ENCODE measurements at regions not wholly inside any gene's neighbourhood (a gene's known extent, or its start where the extent isn't known, plus 50 kb on each side); places are given as distances from the start of the nearest gene placed in this dataset.

DNA sequence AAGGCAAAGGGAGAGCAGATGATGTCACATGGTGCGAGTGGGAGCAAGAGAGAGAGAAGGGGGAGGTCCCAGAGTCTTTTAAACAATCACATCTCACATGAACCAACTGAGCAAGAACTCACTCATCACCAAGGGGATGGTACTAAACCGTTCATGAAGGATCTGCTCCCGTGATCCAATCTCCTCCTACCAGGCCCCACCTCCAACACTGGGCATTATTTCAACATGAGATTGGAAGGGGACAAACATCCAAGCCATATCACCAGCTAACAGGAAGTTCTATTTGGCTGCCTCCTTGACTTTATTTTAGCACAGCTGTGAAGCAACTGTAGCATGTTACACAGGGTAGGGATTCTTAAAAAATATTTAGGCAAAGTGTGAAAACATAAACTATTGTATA is 102.5 kb downstream of the DDIT4L start:
- intact Hi-C loops (cut with micrococcal nuclease) = no loop called here
- ATAC-seq = peak; percentile 89
- no peak for DNase-seq

DNA sequence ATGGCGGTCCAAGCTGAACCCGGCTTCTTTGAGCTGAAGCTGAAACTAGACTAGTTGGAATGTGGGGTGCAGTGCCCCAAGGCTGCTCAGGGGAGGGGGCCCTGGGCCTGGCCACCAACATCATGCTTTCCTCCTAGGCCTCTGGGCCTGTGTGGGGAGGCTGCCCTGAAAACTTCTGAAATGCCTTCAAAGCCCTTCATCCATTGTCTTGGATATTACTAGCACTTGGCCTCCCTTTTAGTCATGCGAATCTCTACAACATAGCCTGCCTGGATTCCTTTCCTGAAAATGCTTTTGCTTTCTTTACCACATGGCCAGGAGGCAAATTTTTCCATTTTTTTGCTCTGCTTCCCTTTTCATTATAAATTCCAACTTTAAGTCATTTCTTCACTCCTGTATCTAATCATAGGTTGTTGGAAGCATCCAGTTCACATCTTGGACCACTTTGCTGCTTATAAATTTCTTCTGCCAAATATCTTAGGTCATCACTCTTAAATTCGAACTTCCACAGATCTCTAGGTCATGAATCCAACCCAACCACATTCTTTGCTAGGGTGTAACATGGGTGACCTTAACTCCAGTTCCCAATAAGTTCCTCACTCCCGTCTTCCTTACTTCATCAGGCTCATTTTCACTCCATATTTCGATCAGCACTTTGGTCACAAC is 103.4 kb downstream of the DDIT4L start:
- peak; percentile 56 for ATAC-seq
- no peak for DNase-seq
- intact Hi-C loops (cut with micrococcal nuclease) = no loop called here

DNA sequence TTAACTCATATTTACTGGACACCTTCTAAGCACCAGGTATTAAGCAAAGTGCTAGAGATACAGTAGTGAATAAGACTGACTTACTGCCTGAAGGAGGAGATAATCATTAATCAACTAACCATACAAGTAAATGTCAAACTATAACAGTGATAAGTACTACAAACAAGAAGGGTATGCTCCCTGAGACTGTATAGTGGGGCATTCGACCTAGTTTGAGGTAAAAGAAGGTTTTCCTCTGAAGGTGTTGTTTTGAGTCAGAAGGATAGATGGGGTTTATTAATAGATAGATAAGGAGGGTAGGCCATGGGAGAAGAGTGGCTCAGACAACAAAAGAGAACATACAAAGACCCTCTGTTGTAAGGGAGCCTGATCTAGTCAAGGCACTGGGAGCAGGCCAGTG is 105.4 kb downstream of the DDIT4L start:
- intact Hi-C loops (cut with micrococcal nuclease) = no loop called here
- ATAC-seq = no peak
- DNase-seq = no peak

DNA sequence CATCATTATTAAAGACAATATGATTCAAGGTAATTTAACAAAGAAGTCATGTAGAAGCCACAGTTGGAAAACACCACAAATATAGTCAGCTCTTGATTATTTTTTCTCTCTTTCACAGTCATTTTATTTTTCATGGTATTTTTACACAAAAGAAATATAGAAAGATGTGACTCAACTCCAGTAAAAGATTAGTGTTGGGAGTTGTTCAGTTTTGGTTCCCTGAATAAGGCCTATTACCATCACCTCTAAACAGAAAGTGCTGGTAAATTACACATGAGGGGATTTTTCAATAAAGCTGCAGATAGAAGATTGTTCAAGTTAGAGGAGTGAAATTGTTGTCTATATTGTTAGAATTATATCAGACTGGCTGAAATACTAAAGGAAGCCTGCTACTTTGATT is 107.0 kb downstream of the DDIT4L start:
- no peak for DNase-seq
- ATAC-seq = no peak
- intact Hi-C loops (cut with micrococcal nuclease) = no loop called here

DNA sequence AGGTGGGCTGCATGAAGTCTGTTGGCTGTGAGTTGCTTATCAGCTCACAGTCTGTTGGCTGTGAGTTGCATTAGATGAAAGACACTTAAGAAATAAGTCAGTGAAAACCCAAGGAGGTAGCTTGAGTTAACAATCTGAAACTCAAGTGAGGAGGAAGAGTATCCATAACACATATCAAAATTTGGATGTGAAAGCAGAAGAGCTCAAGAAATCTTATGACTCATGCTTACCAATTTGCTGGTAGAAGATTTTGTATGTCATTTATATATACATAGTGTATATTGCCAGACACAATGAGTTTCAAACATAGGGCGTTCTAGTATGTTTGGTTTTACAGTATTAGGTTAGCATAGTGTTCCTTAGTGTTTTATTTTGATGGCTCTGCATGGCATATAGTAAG is 107.4 kb downstream of the DDIT4L start:
- intact Hi-C loops (cut with micrococcal nuclease) = no loop called here
- ATAC-seq (no peak), DNase-seq (no peak)

DNA sequence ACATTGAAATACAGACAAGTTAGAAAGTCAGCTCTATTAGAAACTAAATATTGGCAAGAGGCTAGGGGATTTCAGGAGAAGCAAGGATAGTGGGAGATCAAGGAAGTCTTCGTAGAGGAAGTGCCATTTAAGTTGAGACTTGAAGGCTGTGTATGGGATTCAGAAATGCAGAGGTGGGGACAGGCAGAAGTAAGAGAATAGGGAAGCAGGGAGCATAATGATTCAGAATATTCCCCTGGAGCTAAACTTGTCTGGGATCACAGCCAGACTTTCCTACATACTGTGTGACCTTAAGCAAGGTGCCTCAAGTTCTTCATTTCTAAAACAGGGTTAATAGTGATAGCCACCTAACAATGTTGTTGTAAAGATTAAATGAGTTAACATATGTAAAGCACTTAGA is 108.8 kb downstream of the DDIT4L start:
- DNase-seq (no peak), ATAC-seq (no peak)
- intact Hi-C loops (cut with micrococcal nuclease) = no loop called here

DNA sequence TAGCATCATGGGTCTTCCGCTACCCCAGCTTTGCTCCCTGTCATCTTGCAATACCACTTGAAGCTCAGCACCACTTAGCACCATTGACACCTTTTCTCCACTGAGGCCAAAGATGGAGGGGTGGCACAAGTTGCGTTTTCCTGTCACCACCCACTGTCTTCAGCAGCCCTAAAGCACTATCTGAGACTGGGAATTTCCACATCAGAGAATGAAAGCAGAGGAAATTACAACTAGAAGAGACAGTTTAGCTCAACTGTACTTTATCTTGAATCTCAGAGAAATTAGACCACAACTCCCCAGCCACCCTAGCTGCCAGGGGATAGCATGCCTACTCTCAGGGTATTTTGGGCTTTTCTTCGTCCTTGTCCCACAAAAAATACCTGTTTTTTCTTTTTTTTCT is 111.0 kb downstream of the DDIT4L start:
- ATAC-seq (no peak), DNase-seq (no peak)
- intact Hi-C loops (cut with micrococcal nuclease) = no loop called here

DNA sequence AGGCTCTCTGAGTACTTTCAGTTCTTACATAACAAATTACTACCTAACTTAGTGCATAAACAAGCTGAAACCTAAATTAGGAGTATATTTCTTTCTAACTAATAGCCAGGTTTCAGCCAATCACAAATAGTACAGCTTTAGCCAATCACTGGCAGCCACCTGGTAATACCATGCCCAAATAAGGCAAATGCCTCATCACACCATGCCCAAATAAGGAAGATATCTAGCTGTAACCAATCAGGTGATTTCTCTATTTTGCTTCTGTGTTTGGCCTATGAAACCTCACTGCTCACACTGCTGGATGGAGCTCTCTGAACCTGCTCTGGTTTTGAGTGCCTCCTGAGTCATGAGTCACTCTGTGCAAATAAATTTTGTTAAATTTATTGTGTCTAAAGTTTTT is 113.5 kb downstream of the DDIT4L start:
- DNase-seq (no peak), ATAC-seq (no peak)
- intact Hi-C loops (cut with micrococcal nuclease) = no loop called here

DNA sequence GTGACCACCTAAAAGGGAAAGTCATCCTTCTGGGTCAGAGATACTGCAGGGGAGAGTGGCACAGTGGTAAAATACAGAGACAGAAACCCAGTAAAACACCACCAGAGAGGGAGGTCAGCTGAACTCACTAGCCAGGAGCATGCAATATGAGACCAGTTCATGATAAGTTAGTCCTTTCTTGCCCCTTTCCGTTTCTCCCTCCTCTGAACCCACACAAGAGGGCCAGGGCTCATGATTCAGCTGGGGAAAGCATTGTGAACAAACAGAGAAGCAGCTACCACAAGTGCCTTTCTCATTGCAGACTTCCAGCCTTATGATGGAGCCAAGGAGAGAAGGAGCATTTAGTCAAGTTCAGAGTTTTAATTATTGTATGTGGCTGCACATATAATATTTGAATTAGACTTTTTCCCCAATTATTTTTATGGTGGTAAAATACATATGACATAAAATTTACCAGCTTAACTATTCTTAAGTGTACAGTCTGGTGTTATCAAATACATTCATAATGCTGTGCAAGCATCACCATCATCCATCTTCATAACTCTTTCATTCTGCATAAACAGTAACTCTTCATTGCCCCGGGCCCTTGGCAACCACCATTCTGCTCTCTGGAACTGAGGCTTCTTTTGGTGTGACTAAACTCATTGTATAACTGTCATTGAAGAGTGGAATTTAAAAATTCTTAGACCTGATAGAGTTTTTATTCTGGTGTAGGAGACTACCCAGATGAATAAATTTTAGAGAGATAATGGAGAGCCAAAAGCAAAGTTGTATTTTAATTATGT is 114.6 kb downstream of the DDIT4L start:
- intact Hi-C loops (cut with micrococcal nuclease) = no loop called here
- ATAC-seq = no peak

DNA sequence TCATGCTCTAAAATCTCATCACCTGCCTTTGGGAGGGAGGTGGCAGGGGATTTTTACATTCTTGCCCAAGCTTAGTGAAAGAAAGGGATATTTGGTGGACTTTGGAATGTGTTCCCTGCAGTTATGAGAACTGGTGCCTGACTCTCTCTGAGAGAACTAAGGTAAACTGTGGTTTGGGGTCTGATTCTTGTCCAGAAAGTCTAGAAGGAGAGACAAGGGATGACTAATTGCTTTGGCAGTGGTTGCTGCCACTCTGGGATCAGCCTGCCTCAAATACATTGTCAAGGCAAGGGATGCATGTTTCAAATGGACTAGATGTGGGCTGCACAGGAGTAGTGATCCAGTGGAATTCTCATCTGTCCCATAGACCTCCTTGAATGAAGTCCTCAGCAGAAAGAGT is 115.2 kb downstream of the DDIT4L start:
- ATAC-seq (no peak), DNase-seq (no peak)
- intact Hi-C loops (cut with micrococcal nuclease) = no loop called here

More for the DNA sequence above, 114.6 kb downstream of the DDIT4L start:
- no peak for DNase-seq

DNA sequence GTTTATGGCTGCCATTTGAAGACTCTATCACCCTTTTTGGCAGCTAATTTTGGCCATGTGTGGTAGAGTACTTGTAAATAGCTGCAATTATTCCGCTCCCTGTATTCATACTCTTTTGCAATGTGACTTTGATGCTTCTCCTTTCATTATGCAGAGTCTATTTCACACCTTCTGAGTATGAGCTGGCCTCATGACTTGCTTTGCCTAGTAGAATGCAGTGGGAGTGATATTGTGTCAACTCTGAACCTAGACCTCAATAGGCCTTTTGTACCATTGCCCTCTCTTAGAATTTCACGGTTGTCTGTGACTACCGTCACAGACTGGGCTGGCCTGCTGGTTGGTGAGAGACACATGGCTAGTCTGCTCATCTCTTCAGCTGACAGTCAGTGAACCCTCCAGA is 118.8 kb downstream of the DDIT4L start:
- intact Hi-C loops (cut with micrococcal nuclease) = no loop called here
- ATAC-seq (no peak), DNase-seq (no peak)

DNA sequence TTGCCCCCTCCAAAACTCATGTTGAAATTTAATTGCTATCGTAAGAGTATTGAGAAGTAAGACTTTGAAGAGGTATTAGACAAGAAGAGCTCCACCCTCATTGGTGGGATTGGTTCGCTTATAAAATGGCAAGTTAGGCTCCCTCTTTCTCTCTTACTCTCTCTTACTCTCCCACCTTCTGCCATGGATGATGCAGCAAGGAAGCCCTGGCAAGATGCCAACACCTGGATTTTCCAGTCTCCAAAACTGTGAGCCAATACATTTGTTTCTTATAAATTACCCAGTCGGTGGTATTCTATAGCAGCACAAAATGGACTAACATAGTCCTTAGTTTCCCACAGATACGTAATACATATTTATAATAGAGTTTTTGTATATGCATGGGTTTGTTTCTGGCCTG is 119.4 kb downstream of the DDIT4L start:
- intact Hi-C loops (cut with micrococcal nuclease) = no loop called here
- no peak for ATAC-seq

DNA sequence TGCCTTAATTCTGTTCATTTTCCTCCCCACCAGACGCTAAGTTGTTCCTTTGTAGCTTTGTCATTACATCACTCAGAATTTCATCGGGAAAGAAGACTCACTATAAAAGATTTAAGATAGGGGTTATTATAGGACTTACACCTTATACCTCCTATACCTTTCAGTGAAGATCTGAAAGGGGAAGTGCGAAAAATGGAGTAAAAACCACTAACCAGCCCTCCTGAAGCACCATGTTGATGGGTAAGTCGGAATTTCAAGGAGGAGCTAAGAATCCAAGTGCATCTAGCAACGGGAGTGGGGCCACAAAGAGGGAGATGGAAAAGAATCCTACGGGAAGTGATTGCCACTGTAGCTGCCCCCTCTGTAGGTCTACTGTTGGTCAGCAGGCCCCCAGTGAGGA is 119.1 kb upstream of the H2AZ1 start:
- intact Hi-C loops (cut with micrococcal nuclease) = no loop called here
- ATAC-seq (no peak), DNase-seq (no peak)

More for the DNA sequence above, 119.4 kb downstream of the DDIT4L start:
- no peak for DNase-seq

DNA sequence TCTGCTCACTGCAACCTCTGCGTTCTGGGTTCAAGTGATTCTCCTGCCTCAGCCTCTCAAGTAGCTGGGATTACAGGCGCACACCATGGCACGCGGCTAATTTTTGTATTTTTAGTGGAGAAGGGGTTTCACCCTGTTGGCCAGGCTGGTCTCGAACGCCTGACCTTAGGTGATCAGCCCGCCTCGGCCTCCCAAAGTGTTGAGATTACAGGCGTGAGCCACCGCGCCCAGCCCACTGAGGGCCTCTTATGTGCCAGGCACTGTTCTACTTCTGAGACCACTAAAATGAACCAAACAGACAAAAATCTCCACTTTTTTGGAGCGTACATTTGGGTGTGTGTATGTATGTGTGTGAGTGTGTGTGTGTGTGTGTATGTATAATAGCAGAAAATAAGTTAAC is 117.2 kb upstream of the H2AZ1 start:
- DNase-seq = no peak
- no peak for ATAC-seq
- intact Hi-C loops (cut with micrococcal nuclease) = no loop called here

DNA sequence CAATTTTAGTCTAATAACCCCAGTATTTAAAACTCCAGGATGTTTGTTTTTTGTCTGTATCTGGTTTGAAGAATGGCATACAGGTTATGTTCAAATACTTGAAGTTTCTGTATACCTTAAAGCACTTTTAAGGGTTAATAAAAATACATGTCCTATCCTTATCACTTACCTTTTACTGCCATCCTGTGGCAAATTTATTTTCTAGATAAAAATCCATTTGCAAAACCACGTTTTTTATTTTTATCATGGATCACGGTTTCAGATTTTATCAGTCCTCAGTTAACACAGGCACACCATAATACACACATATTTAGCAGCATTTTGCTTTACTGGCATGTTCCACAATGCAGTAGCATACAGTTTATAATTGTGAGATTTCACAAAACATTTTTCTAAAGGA is 113.3 kb upstream of the H2AZ1 start:
- DNase-seq = no peak
- intact Hi-C loops (cut with micrococcal nuclease) = no loop called here
- no peak for ATAC-seq

DNA sequence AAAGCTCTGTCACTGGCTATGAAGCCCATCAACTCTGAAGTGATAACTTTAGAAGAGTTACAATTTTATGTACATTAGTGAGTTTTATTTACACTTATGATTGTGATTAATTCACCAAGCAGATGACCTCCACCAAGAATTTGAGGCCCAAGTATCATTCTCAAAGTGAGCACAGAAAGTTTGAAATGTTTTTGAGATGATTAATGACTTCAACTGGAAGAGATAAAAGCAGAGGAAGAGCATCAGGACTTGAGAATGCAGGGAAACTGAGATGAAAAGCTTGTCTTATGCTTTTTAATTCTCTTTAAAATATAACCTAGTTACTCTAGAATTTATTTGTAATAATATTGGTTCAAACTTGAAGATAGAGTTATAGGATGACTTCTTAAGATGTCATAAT is 112.8 kb upstream of the H2AZ1 start:
- intact Hi-C loops (cut with micrococcal nuclease) = no loop called here
- DNase-seq = no peak
- ATAC-seq = no peak

DNA sequence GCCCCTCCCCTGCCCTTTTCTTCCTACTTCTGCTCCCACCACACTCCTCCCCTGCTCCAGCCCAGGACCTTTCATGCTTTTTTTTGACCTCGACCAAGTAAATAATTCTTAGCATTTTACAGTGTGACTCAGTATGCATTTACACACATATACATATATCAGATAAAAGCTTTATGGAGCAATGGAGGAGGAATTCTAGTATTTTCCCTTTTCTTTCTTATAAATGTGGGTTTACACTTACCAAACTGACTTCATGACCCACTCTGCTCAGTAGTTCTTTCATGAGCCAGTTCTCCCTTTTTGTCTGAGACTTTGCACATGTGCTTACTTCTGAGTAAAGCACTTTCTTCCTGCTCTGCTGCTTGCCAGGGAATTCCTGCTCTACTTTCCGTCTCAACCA is 111.8 kb upstream of the H2AZ1 start:
- intact Hi-C loops (cut with micrococcal nuclease) = no loop called here
- no peak for ATAC-seq
- DNase-seq = no peak

DNA sequence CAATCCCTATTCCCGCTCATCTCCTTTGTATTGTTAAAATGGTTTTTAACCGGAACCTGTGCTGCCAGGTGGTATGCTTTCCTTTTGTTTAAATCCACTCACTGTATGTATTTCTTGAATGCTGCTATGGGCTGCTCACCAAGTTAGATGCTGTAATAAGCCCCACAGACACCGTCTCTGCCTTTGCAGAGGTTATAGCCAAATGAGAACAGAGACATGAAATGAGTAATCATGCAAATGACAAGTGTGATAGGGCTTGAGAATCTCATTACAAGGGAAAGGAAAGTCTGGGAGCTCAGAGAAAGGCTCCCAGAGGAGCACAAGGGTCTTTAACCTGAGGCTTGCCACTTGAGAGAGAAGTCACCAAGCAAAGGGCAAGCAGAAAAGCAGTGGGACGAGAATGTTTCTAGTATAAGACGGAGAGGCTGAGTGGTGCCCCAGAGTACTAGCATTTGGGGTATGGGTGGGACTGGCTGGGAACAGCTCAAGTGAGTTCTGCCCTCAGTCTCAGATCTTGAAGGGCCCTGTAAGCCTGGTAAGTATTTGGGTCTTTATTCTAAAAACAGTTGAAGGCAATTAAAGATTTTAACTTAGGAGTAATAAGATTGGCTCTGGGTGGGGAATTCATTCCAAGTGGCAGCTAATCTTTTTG is 110.8 kb upstream of the H2AZ1 start:
- intact Hi-C loops (cut with micrococcal nuclease) = no loop called here
- DNase-seq = no peak
- no peak for ATAC-seq

DNA sequence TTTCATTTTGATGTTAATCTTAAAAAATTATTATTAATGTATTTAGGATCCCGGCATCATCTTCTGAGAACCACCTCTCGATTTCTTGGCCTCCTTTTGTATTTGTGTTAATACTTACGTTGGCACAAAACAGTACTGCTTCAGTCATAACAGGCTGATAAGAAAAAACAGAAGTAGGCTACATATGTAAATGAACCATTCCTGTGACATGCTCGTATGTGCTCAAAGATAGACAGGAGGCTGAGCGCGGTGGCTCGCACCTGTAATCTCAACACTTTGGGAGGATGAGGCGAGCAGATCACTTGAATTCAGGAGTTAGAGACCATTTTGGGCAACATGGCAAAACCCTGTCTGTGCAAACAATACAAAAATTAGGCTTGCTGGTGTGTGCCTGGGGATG is 109.4 kb upstream of the H2AZ1 start:
- ATAC-seq (no peak), DNase-seq (no peak)
- intact Hi-C loops (cut with micrococcal nuclease) = no loop called here

DNA sequence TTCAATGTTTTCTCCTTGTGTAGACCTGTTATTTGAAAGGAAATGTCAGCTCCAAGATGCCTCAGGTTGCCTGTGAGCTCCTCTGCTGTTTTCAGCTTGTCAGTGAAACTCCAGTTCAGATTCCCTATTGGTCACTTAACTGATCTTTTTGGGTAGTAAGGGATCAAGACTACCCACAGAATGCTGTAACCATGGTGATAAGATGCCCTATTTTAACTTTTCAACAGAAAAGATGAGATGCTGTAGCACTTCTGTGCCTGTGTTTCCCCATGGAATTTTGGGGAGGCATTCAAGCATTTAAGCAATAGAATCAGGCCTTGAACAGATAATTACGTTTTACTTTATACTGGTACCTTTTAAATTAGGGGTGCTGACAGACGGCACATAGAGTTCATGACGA is 106.6 kb upstream of the H2AZ1 start:
- DNase-seq (no peak), ATAC-seq (no peak)
- intact Hi-C loops (cut with micrococcal nuclease) = no loop called here

DNA sequence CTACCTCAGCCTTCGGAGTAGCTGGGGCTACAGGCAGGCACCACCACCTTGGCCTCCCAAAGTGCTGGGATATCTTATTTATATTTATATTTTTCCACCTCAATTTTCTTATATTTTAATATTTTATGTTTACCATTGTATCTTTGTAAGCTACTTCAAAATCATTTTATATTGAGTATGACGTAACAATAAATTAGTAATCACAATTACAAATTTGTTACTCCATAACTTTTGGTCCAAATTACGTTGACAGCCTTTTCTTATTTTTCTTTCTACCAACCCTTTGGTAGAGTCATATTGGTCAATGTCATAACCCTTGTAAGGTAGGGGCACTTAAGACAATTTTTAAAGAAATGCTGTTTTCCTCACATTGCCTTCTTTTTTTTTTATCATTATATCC is 104.0 kb upstream of the H2AZ1 start:
- intact Hi-C loops (cut with micrococcal nuclease) = no loop called here
- ATAC-seq = no peak
- no peak for DNase-seq

All from left ventricle myocardium superior (tissue), 1 donor.